Neural progenitor cell (in vitro differentiated cells): ENCODE measurements at regions not wholly inside any gene's neighbourhood (a gene's known extent, or its start where the extent isn't known, plus 50 kb on each side); places are given as distances from the start of the nearest gene placed in this dataset.

Source experiments
- DNase-seq: peaks from one replicate; pipeline ENCODE4 v3.0.0-alpha.2; 2016; ENCODE audit warnings: low spot score
- H2AFZ ChIP-seq: fragments of 200-600 bp; sonication (generic); replicated peaks from 2 replicates; pipeline ENCODE4 v1.6.1; 2016; ENCODE audit warnings: antibody characterized with exemption
- H3F3A ChIP-seq: fragments of 200-600 bp; sonication (generic); 2 replicates; pipeline ENCODE4 v1.6.1; 2016; ENCODE audit warnings: antibody characterized with exemption, low read depth
- H3K27ac ChIP-seq: fragments of 200-600 bp; sonication (generic); 2 replicates; pipeline ENCODE4 v1.5.1; 2016; ENCODE audit warnings: mild to moderate bottlenecking
- H3K27me3 ChIP-seq: fragments of 200-600 bp; sonication (generic); 2 replicates; pipeline ENCODE4 v1.6.1; 2016; ENCODE audit warnings: mild to moderate bottlenecking, moderate library complexity
- H3K36me3 ChIP-seq: fragments of 200-600 bp; sonication (generic); 2 replicates; pipeline ENCODE4 v1.5.1; 2016
- H3K4me1 ChIP-seq: fragments of 200-600 bp; sonication (generic); 2 replicates; pipeline ENCODE4 v1.6.1; 2016; ENCODE audit warnings: mixed run types
- H3K4me2 ChIP-seq: fragments of 200-600 bp; sonication (generic); 2 replicates; pipeline ENCODE4 v1.6.1; 2016
- H3K4me3 ChIP-seq: fragments of 200-600 bp; sonication (generic); 2 replicates; pipeline ENCODE4 v1.5.1; 2016
- H3K79me2 ChIP-seq: fragments of 200-600 bp; sonication (generic); 2 replicates; pipeline ENCODE4 v1.6.1; 2016; ENCODE audit warnings: low read depth
- H3K9ac ChIP-seq: fragments of 200-600 bp; sonication (generic); 2 replicates; pipeline ENCODE4 v1.6.1; 2016
- H3K9me3 ChIP-seq: fragments of 200-600 bp; sonication (generic); 2 replicates; pipeline ENCODE4 v1.5.1; 2016; ENCODE audit warnings: low read depth
- H4K20me1 ChIP-seq: fragments of 200-600 bp; sonication (generic); 2 replicates; pipeline ENCODE4 v1.6.1; 2016; ENCODE audit warnings: low read depth
- H3K27ac Mint-ChIP-seq: 3 replicates; pipeline ENCODE4 v1.8.0; 2021; ENCODE audit warnings: mixed read lengths
- H3K27me3 Mint-ChIP-seq: 2 replicates; pipeline ENCODE4 v1.8.0; 2022; ENCODE audit warnings: low read depth, mild to moderate bottlenecking, inconsistent platforms, moderate library complexity, mixed read lengths; ENCODE audit not compliant: insufficient read depth
- H3K36me3 Mint-ChIP-seq: 3 replicates; pipeline ENCODE4 v1.8.0; 2021; ENCODE audit warnings: mixed read lengths
- H3K4me1 Mint-ChIP-seq: 3 replicates; pipeline ENCODE4 v1.8.0; 2021; ENCODE audit warnings: mixed read lengths
- H3K4me3 Mint-ChIP-seq: 3 replicates; pipeline ENCODE4 v1.8.0; 2021; ENCODE audit warnings: mild to moderate bottlenecking, moderate library complexity, mixed read lengths
- H3K9me3 Mint-ChIP-seq: 3 replicates; pipeline ENCODE4 v1.8.0; 2020; ENCODE audit warnings: mixed read lengths
- EZH2 ChIP-seq: fragments of 200-600 bp; sonication (generic); IDR thresholded peaks from 2 replicates; pipeline ENCODE4 v1.6.1; 2017; ENCODE audit warnings: antibody characterized with exemption, mild to moderate bottlenecking, moderate library complexity
- EZH2phosphoT487 ChIP-seq: fragments of 200-600 bp; sonication (generic); IDR thresholded peaks from 2 replicates; pipeline ENCODE4 v1.6.1; 2017; ENCODE audit warnings: antibody characterized with exemption
- TF ChIP-seq, protein P1 (sequence below): fragments of 200-600 bp; sonication (generic); IDR thresholded peaks from 2 replicates; pipeline ENCODE4 v1.5.1; 2017; ENCODE audit warnings: antibody characterized with exemption, mild to moderate bottlenecking

DNA sequence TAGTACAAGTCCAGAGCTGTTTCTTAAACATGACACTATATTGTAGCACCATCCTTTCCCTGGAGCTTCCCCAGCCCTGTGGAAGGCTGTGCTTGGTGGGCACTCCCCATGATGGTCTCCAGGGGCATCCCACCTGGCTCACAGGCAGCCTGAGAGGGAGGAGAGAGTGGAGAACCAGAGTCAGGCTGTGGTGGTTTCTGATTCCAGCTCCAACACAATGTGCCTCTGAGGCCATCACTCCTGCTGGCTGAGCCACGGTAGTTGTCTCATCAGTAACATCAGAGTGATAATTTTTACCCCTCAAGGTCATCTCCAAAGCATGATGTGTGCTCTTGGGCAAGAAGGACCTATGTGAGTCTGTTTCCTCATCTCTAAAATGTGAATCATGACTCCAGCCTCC is 398.0 kb downstream of the CDK5RAP2 start:
- Mint-ChIP-seq H3K4me1 (peaks cover 8% of the 10 kb centered on the region), H3K36me3 (no peaks in the 10 kb centered on the region), H3K4me3 (no peak overlapping the region), H3K27me3 (peaks cover 2% of the 10 kb centered on the region), H3K9me3 (peaks cover 2% of the 10 kb centered on the region), H3K27ac (no peak overlapping the region)
- Histone ChIP-seq H2AFZ (no peak overlapping the region), H3K4me1 (peaks cover 7% of the 10 kb centered on the region), H3K27me3 (no peaks in the 10 kb centered on the region), H3K36me3 (no peaks in the 10 kb centered on the region), H3K4me3 (no peak overlapping the region), H3F3A (no peaks in the 10 kb centered on the region), H3K4me2 (no peak overlapping the region), H3K9ac (no peak overlapping the region), H3K27ac (no peak overlapping the region), H3K79me2 (no peaks in the 10 kb centered on the region), H4K20me1 (no peaks in the 10 kb centered on the region), H3K9me3 (no peaks in the 10 kb centered on the region)
- no peak for DNase-seq
- TF ChIP-seq, protein P1, sequence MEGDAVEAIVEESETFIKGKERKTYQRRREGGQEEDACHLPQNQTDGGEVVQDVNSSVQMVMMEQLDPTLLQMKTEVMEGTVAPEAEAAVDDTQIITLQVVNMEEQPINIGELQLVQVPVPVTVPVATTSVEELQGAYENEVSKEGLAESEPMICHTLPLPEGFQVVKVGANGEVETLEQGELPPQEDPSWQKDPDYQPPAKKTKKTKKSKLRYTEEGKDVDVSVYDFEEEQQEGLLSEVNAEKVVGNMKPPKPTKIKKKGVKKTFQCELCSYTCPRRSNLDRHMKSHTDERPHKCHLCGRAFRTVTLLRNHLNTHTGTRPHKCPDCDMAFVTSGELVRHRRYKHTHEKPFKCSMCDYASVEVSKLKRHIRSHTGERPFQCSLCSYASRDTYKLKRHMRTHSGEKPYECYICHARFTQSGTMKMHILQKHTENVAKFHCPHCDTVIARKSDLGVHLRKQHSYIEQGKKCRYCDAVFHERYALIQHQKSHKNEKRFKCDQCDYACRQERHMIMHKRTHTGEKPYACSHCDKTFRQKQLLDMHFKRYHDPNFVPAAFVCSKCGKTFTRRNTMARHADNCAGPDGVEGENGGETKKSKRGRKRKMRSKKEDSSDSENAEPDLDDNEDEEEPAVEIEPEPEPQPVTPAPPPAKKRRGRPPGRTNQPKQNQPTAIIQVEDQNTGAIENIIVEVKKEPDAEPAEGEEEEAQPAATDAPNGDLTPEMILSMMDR, result no peak
- TF ChIP-seq EZH2 (no peak), EZH2phosphoT487 (no peak)

DNA sequence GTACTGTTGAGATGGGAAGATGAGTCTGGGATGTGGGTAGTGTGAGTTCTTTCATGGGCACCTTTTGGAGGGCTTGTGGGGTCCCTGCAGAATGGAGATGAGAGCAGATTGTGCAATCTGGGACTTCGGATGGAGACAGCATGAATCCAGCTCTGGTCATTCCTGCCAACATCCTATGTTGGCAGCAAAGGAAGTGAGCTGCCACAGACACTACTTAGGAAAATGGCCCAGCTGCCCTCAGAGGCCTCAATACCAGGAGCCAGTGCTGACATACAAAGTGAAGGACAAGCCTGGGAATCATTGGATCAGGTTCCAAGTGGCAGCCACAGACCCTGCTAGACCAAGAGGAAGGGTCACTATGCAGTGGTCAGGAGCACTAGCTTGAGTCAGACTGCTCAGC is 402.8 kb downstream of the CDK5RAP2 start:
- no peak for TF ChIP-seq EZH2phosphoT487
- TF ChIP-seq EZH2, result no peak
- TF ChIP-seq, protein P1, result no peak
- no peak overlapping the region for H3K9ac ChIP-seq
- no peaks in the 10 kb centered on the region for H3K4me1 Mint-ChIP-seq
- no peaks in the 10 kb centered on the region for H3K79me2 ChIP-seq
- H3K27me3 ChIP-seq, result no peaks in the 10 kb centered on the region
- no peaks in the 10 kb centered on the region for H3K27me3 Mint-ChIP-seq
- H3K4me3 Mint-ChIP-seq, result no peak overlapping the region
- H3K4me2 ChIP-seq, result no peak overlapping the region
- no peak overlapping the region for H2AFZ ChIP-seq
- H3K36me3 ChIP-seq, result no peaks in the 10 kb centered on the region
- no peaks in the 10 kb centered on the region for H4K20me1 ChIP-seq
- H3K27ac Mint-ChIP-seq, result no peak overlapping the region
- no peaks in the 10 kb centered on the region for H3K4me1 ChIP-seq
- no peaks in the 10 kb centered on the region for H3F3A ChIP-seq
- no peak for DNase-seq
- H3K27ac ChIP-seq, result no peak overlapping the region
- no peaks in the 10 kb centered on the region for H3K9me3 ChIP-seq
- H3K4me3 ChIP-seq, result no peak overlapping the region
- no peaks in the 10 kb centered on the region for H3K36me3 Mint-ChIP-seq
- no peaks in the 10 kb centered on the region for H3K9me3 Mint-ChIP-seq

DNA sequence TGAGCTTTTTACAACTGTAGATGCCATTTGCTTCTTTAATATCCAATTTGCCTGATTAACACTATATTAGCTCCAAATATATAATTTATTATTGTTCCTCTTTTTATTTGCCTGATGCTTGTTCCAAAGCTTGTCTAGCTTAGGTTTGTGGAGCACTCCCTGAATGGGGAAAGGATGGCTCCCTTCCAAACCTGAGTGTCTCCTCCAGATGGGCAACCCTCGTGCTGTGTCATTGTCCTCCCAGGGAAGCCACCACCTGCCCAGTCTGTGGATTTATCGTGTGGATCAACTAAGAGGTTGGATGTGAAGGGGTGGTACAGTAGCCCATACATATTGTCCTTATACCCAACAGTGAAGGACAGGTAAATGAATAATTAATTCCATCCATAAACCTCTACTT is 404.9 kb downstream of the CDK5RAP2 start:
- TF ChIP-seq EZH2phosphoT487 (no peak), EZH2 (no peak)
- TF ChIP-seq, protein P1, result no peak
- no peaks in the 10 kb centered on the region for H3K79me2 ChIP-seq
- Mint-ChIP-seq H3K9me3 (no peaks in the 10 kb centered on the region), H3K4me3 (no peak overlapping the region), H3K27me3 (no peaks in the 10 kb centered on the region), H3K36me3 (no peaks in the 10 kb centered on the region), H3K4me1 (no peaks in the 10 kb centered on the region), H3K27ac (no peak overlapping the region)
- no peak overlapping the region for H3K27ac ChIP-seq
- no peaks in the 10 kb centered on the region for H3K27me3 ChIP-seq
- H2AFZ ChIP-seq, result no peak overlapping the region
- H3K9ac ChIP-seq, result no peak overlapping the region
- no peaks in the 10 kb centered on the region for H4K20me1 ChIP-seq
- no peak overlapping the region for H3K4me3 ChIP-seq
- no peaks in the 10 kb centered on the region for H3K36me3 ChIP-seq
- H3K4me2 ChIP-seq, result no peak overlapping the region
- no peaks in the 10 kb centered on the region for H3K9me3 ChIP-seq
- no peaks in the 10 kb centered on the region for H3F3A ChIP-seq
- DNase-seq, result no peak
- no peaks in the 10 kb centered on the region for H3K4me1 ChIP-seq

DNA sequence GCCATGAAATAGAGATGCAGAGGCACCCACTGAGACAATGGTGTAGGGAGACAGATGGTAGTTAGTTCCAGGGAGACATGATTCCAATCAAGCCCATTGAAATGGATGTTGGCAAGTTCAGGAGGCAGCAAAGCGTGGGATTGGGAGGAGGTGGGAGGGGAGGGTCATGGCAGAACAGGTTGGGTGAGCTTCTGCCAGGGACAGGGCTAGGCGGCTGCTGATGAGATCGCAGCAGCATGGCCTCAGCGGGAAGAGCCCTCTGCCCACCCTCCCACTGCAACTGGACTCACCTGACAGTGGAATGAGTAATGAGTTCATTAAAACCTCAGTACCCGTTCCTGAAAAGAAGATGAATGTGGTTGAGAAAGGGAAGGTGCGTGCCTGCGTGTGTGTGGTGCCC is 418.2 kb downstream of the CDK5RAP2 start:
- Histone ChIP-seq H3K27me3 (no peaks in the 10 kb centered on the region), H3F3A (no peaks in the 10 kb centered on the region), H3K9me3 (no peaks in the 10 kb centered on the region), H3K36me3 (no peaks in the 10 kb centered on the region), H2AFZ (no peak overlapping the region), H3K27ac (no peak overlapping the region), H4K20me1 (no peaks in the 10 kb centered on the region), H3K4me2 (no peak overlapping the region), H3K4me1 (peaks cover 6% of the 10 kb centered on the region), H3K79me2 (no peaks in the 10 kb centered on the region), H3K9ac (no peak overlapping the region), H3K4me3 (no peak overlapping the region)
- Mint-ChIP-seq H3K36me3 (no peaks in the 10 kb centered on the region), H3K27ac (no peak overlapping the region), H3K9me3 (peaks cover 3% of the 10 kb centered on the region), H3K4me1 (peaks cover 8% of the 10 kb centered on the region), H3K27me3 (no peaks in the 10 kb centered on the region), H3K4me3 (no peak overlapping the region)
- TF ChIP-seq EZH2, result no peak
- TF ChIP-seq, protein P1, result no peak
- no peak for DNase-seq
